WI38 (cell line): ENCODE measurements at regions not wholly inside any gene's neighbourhood (a gene's known extent, or its start where the extent isn't known, plus 50 kb on each side); places are given as distances from the start of the nearest gene placed in this dataset.
"Not testable (repeated sequence)": the region's sequence is repeated elsewhere in the genome, so short reads cannot be mapped to it uniquely, and the experiment has no call there.

Experiments used
- H3K4me3 ChIP-seq: 2 replicates; pipeline ENCODE4 v1.5.1; 2011; ENCODE audit warnings: low read depth, mild to moderate bottlenecking, control low read depth, low read length
- CTCF ChIP-seq: IDR thresholded peaks from 2 replicates; pipeline ENCODE4 v1.5.1; 2012; ENCODE audit warnings: low read depth, mild to moderate bottlenecking, control low read depth, low read length

GRCh38 chr2:122703676-122704075 lies 948.2 kb downstream of the TSN start:
- no peak for TF ChIP-seq CTCF
- H3K4me3 ChIP-seq, result no peak overlapping the region

DNA sequence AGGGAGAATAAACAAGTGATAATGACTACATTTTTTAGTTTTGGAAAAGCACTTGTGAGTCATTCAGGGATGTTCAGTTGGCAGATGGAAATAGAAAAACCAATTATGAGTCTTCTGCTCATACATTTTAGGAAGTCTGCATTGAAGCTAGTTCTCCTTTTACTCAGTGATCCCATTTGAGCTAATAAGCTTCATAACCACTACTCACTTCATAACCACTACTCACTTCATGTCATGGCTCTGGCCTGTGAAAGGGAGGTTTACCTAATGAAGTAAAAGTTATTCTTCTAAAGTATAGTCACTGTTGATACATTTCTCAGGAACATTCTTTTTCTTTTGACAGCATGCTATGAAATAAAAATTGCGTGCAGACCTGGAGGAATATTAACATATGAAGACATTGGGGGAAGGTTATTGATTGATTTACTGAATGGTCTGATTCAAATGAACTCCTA lies 948.7 kb downstream of the TSN start:
- TF ChIP-seq CTCF, result no peak
- no peak overlapping the region for H3K4me3 ChIP-seq

- H3K4me3 ChIP-seq, result no peak overlapping the region
- TF ChIP-seq CTCF, result no peak
Observed at GRCh38 chr2:122705746-122706145, 950.3 kb downstream of the TSN start.

DNA sequence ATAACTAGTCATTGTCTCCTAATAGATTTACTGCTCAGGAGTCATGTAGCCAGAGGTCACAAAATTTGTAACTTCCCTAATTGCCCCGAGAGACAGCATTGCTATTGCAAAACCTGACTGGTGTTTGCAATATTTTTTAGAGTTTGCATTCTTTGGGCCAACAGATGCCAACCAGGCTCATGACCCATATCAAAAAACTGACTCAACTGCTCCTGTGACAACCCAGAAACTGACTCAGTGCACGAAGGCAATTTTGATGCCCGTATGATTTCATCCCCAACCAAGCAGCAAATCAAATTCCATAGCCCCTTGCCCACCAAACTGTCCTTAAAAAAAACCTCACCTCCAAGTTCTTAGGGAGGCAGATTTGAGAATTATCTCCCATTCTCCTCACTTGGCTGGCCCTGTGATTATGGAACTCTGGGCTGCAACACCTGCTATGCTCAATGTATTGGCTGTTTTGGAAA lies 951.3 kb downstream of the TSN start:
- no peak overlapping the region for H3K4me3 ChIP-seq
- TF ChIP-seq CTCF, result no peak

DNA sequence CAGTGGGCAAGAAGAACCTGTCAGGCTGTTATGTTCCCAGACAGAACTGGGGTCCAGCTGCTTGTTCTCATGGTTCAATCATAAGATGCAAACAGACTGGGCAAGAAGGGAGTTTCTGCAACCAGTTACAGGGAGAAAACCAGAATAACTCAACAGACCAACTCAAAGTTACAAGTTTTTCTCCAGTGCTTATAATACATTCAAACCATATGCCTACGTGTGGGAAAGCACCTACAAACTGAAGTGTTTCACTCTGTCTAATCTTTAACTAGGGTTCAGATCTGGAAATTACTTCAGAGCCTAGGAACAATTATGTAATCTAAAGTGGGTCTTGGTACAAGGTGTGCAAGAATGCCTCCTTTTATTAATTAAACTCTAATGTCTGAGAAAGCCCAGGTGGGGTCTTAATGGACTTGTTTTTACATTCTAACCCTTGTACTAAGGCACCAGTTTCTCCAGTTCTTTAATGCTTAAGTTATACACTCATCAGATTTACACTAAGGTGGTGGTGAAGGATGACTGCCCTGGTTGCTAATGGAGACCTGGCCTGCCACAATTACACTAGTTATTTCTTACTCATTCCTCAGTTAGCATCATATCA lies 951.9 kb downstream of the TSN start:
- no peak for TF ChIP-seq CTCF
- H3K4me3 ChIP-seq, result no peak overlapping the region

- TF ChIP-seq CTCF, result no peak
- H3K4me3 ChIP-seq, result no peak overlapping the region
Observed at GRCh38 chr2:122710049-122710448, 954.6 kb downstream of the TSN start.

DNA sequence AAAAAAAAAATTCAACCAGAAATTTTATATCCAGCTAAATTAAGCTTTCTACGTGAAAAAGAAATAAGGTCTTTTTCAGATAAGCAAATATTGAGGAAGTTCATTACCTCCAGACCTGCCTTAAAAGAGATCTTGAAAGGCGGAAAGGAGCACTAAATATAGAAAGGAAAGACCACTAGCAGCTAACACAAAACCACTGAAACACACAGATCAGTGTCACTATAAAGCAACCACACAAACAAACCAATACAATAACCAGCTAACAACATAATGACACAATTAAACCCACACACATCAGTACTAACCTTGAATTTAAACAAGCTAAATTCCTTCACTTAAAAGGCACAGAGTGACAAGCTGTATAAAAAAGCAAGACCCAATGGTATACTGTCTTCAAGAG lies 958.3 kb downstream of the TSN start:
- no peak for TF ChIP-seq CTCF

GRCh38 chr2:122720822-122721221 lies 965.4 kb downstream of the TSN start:
- not testable (repeated sequence) for H3K4me3 ChIP-seq

More for the DNA sequence above, 958.3 kb downstream of the TSN start:
- H3K4me3 ChIP-seq, result no peak overlapping the region
